K562 (cell line): ENCODE measurements at regions not wholly inside any gene's neighbourhood (a gene's known extent, or its start where the extent isn't known, plus 50 kb on each side); places are given as distances from the start of the nearest gene placed in this dataset.

Experiments used
- ATAC-seq: fragments of 200-7000 bp; cut with Tn5 transposase; 3 replicates; pipeline ENCODE4 v1.9.1; 2020; ENCODE audit warnings: moderate library complexity
- BruUV-seq: library from RNA; stranded (reverse); fragments of 400-500 nt; replicated peaks from 2 replicates; lab custom pipeline; 2021; lab: Mats Ljungman, UMichigan
- CTCF ChIA-PET: fragments of 300-600 bp; formaldehyde crosslinking; extraction: SDS; loops from one replicate; lab custom pipeline; 2021; ENCODE audit warnings: low intra/inter-chr PET ratio; lab: Yijun Ruan, JAX
- POLR2A ChIA-PET: fragments of 300-600, 350-650 bp; sonication (Branson Sonifier 250); formaldehyde crosslinking; extraction: SDS; loops from one replicate; lab custom pipeline; 2021; ENCODE audit warnings: antibody characterized with exemption, inconsistent platforms; lab: Yijun Ruan, JAX
- DNase-seq, 4 experiments: peaks; one replicate each; pipeline versions ENCODE4 v3.0.0 to v3.0.0-alpha.2; 2011 to 2018; ENCODE audit warnings: low spot score in 3 of 4, mixed read lengths in 3 of 4; ENCODE audit errors: extremely low read depth in 1 of 4
- FAIRE-seq: peaks from 2 replicates; lab custom pipeline; 2011; peaks lifted over from hg19 to GRCh38; lab: Jason Lieb, UNC
- H2AFZ ChIP-seq: 2 replicates; pipeline ENCODE4 v1.6.0; 2011; ENCODE audit warnings: low read depth, low read length, control low read depth, inconsistent platforms
- H3K27ac ChIP-seq: fragments of 200-600 bp; 3 replicates; pipeline ENCODE4 v1.8.0; 2011; ENCODE audit warnings: low read depth, mild to moderate bottlenecking, control low read depth, inconsistent platforms, low read length, moderate library complexity, mixed read lengths; ENCODE audit errors: extremely low read depth
- H3K27me3 ChIP-seq, 2 experiments: fragments of 300-600 bp in 1 of 2; 2 replicates in 1 of 2; 3 replicates in 1 of 2; pipeline versions ENCODE4 v1.6.0 to v1.8.0; 2011; ENCODE audit warnings: inconsistent platforms in 2 of 2, low read length in 2 of 2, mild to moderate bottlenecking in 1 of 2, mixed read lengths in 1 of 2, moderate library complexity in 1 of 2; ENCODE audit not compliant: control insufficient read depth in 2 of 2, insufficient read depth in 2 of 2
- H3K36me3 ChIP-seq: fragments of 300-600 bp; 3 replicates; pipeline ENCODE4 v1.8.0; 2011; ENCODE audit warnings: mild to moderate bottlenecking, low read length, inconsistent platforms; ENCODE audit not compliant: control insufficient read depth, insufficient read depth
- H3K4me1 ChIP-seq, 2 experiments: fragments of 200-600 bp in 1 of 2; replicated peaks in 1 of 2; 2 replicates in 1 of 2; 3 replicates in 1 of 2; pipeline versions ENCODE4 v1.5.1 to v1.8.0; 2011; ENCODE audit warnings: inconsistent platforms in 2 of 2, low read length in 2 of 2, mild to moderate bottlenecking in 1 of 2, mixed read lengths in 1 of 2, moderate library complexity in 1 of 2; ENCODE audit not compliant: control insufficient read depth in 2 of 2, insufficient read depth in 2 of 2
- H3K4me2 ChIP-seq: 2 replicates; pipeline ENCODE4 v1.6.1; 2011; ENCODE audit warnings: low read length, control low read depth, inconsistent platforms, mixed read lengths; ENCODE audit not compliant: insufficient read depth
- H3K4me3 ChIP-seq: fragments of 200-600 bp; sonication (generic), shearing (Covaris generic); 2 replicates; pipeline ENCODE4 v1.5.1; 2016; ENCODE audit warnings: control low read depth, inconsistent platforms
- H3K79me2 ChIP-seq: fragments of 200-600 bp; 3 replicates; pipeline ENCODE4 v1.8.0; 2011; ENCODE audit warnings: low read length, inconsistent platforms; ENCODE audit not compliant: control insufficient read depth, insufficient read depth
- H3K9ac ChIP-seq, 2 experiments: 2 replicates each; pipeline versions ENCODE4 v1.6.0 to v1.6.1; 2011; ENCODE audit warnings: low read depth in 2 of 2, low read length in 2 of 2, control low read depth in 1 of 2, inconsistent platforms in 1 of 2, mild to moderate bottlenecking in 1 of 2, mixed read lengths in 1 of 2; ENCODE audit not compliant: insufficient read depth in 1 of 2
- H3K9me1 ChIP-seq: one replicate; pipeline ENCODE4 v1.6.0; 2011; ENCODE audit warnings: inconsistent platforms, mild to moderate bottlenecking, low read length, moderate library complexity; ENCODE audit not compliant: control insufficient read depth, insufficient read depth
- H3K9me3 ChIP-seq: replicated peaks from 2 replicates; pipeline ENCODE4 v1.5.1; 2011; ENCODE audit warnings: low read depth, low read length, inconsistent platforms; ENCODE audit not compliant: control insufficient read depth, insufficient read depth
- H4K20me1 ChIP-seq: replicated peaks from 2 replicates; pipeline ENCODE4 v1.6.1; 2011; ENCODE audit warnings: low read length, inconsistent platforms, mixed read lengths; ENCODE audit not compliant: control insufficient read depth, insufficient read depth
- ATF1 ChIP-seq, 2 experiments: fragments of 450-650 bp in 1 of 2; IDR thresholded peaks; 2 replicates each; pipeline ENCODE4 v1.6.1; 2016; ENCODE audit warnings: missing compliant biosample characterization in 1 of 2, missing genetic modification characterization in 1 of 2
- FOS ChIP-seq: IDR thresholded peaks from 3 replicates; pipeline ENCODE4 v1.6.1; 2011; ENCODE audit not compliant: insufficient read length; ENCODE audit errors: extremely low read depth
- FOXP1 ChIP-seq: sonication (generic); formaldehyde crosslinking; IDR thresholded peaks from 2 replicates; pipeline ENCODE4 v1.8.0; 2022; ENCODE audit warnings: mild to moderate bottlenecking, missing genetic modification reagents
- KAT8 ChIP-seq: fragments of 450-650 bp; IDR thresholded peaks from 2 replicates; pipeline ENCODE4 v1.6.1; 2016; ENCODE audit warnings: low read depth, mild to moderate bottlenecking
- MAFG ChIP-seq: fragments of 450-650 bp; conservative IDR thresholded peaks from 2 replicates; pipeline ENCODE4 v1.6.1; 2016; ENCODE audit warnings: missing genetic modification characterization, missing compliant biosample characterization
- NFE2 ChIP-seq: IDR thresholded peaks from 2 replicates; pipeline ENCODE4 v1.6.1; 2014; ENCODE audit warnings: antibody characterized with exemption, low read depth
- NFE2L1 ChIP-seq: fragments of 450-650 bp; IDR thresholded peaks from 2 replicates; pipeline ENCODE4 v1.6.1; 2016; ENCODE audit warnings: missing genetic modification characterization, low read depth, mild to moderate bottlenecking, missing compliant biosample characterization, moderate library complexity, borderline replicate concordance
- ZBTB1 ChIP-seq: sonication (generic); formaldehyde crosslinking; IDR thresholded peaks from 2 replicates; pipeline ENCODE4 v1.8.1; 2023; ENCODE audit warnings: missing genetic modification reagents, low read depth, mild to moderate bottlenecking, borderline replicate concordance
- ZBTB49 ChIP-seq: sonication (generic); formaldehyde crosslinking; IDR thresholded peaks from 2 replicates; pipeline ENCODE4 v1.8.0; 2022; ENCODE audit warnings: missing genetic modification reagents, mild to moderate bottlenecking, borderline replicate concordance
- ZBTB5 ChIP-seq: fragments of 450-650 bp; IDR thresholded peaks from 2 replicates; pipeline ENCODE4 v1.6.1; 2017; ENCODE audit warnings: antibody characterized with exemption
- ZNF175 ChIP-seq: fragments of 200-800 bp; sonication (Bioruptor generic); IDR thresholded peaks from 2 replicates; pipeline ENCODE4 v1.6.1; 2016; ENCODE audit warnings: low read depth, mild to moderate bottlenecking, missing genetic modification characterization, missing compliant biosample characterization
- WGBS: fragments of 100-300 bp; shearing (Covaris generic); methylation state at CpG from one replicate; pipeline ENCODE4 v1.1.6; 2016; ENCODE audit warnings: low coverage, mixed read lengths; ENCODE audit not compliant: insufficient coverage; ENCODE audit errors: missing lambda C conversion rate; 5-methylcytosine and 5-hydroxymethylcytosine counted together
- in situ Hi-C: fragments of 300-500 bp; cut with MboI; formaldehyde crosslinking; loops from 4 replicates; pipeline ENCODE4 v1.15.0; 2018; ENCODE audit warnings: inconsistent platforms, mixed read lengths
- intact Hi-C: fragments of 100-400 bp; cut with micrococcal nuclease; formaldehyde crosslinking; loops from 2 replicates; pipeline ENCODE4 v1.14.2; 2022

GRCh38 chr18:72171596-72171995 lies 372.5 kb downstream of the CBLN2 start:
- no peaks in the 10 kb centered on the region for H3K9me3 ChIP-seq
- no peak for DNase-seq
- H2AFZ ChIP-seq: no peak overlapping the region
- intact Hi-C loops (no loop called here), in situ Hi-C loops (no loop called here)
- no peaks in the 10 kb centered on the region for H3K27me3 ChIP-seq
- no peak overlapping the region for H3K27ac ChIP-seq
- H3K9me1 ChIP-seq: no peaks in the 10 kb centered on the region
- no TSS peak for BruUV-seq
- H3K36me3 ChIP-seq: no peaks in the 10 kb centered on the region
- TF ChIP-seq ZBTB1 (no peak), NFE2L1 (no peak), KAT8 (no peak), ZBTB49 (CRISPR knock-in tag) (no peak), ZNF175 (CRISPR knock-in tag) (no peak), FOXP1 (CRISPR knock-in tag) (no peak), MAFG (tag) (no peak), FOS (no peak), NFE2 (no peak), ATF1 (CRISPR knock-in tag; IDR thresholded peaks at IDR 0.05) (no peak), ATF1 (tag; IDR thresholded peaks at IDR 0.05) (no peak), ZBTB5 (no peak)
- H3K4me1 ChIP-seq: no peaks in the 10 kb centered on the region
- H3K9ac ChIP-seq: no peak overlapping the region
- 0% methylated on average over 2 of the region's 2 CpGs for WGBS
- CTCF ChIA-PET: no interaction called here
- no peak for FAIRE-seq
- no peak overlapping the region for H3K4me3 ChIP-seq
- no peak for ATAC-seq
- H3K4me2 ChIP-seq: no peak overlapping the region
- POLR2A ChIA-PET: no interaction called here
- no peaks in the 10 kb centered on the region for H4K20me1 ChIP-seq
- no peaks in the 10 kb centered on the region for H3K79me2 ChIP-seq
